DND-41 (cell line): ENCODE measurements at regions not wholly inside any gene's neighbourhood (a gene's known extent, or its start where the extent isn't known, plus 50 kb on each side); places are given as distances from the start of the nearest gene placed in this dataset.

Experiments used
- CTCF ChIP-seq: IDR thresholded peaks from 2 replicates; pipeline ENCODE4 v1.5.1; 2012; ENCODE audit warnings: borderline replicate concordance, low read length, moderate library complexity, mild to moderate bottlenecking; ENCODE audit not compliant: poor library complexity, severe bottlenecking; ENCODE audit errors: extremely low read depth
- EZH2 ChIP-seq: IDR thresholded peaks from 3 replicates; pipeline ENCODE4 v1.6.1; 2012; ENCODE audit warnings: borderline replicate concordance, low read depth, mild to moderate bottlenecking, moderate library complexity, low read length, inconsistent platforms; ENCODE audit not compliant: severe bottlenecking

- TF ChIP-seq EZH2 (no peak), CTCF (no peak)
Observed at GRCh38 chrX:129346574-129346973, 176.7 kb downstream of the SMARCA1 start.
